C4-2B (cell line): ENCODE measurements at regions not wholly inside any gene's neighbourhood (a gene's known extent, or its start where the extent isn't known, plus 50 kb on each side); places are given as distances from the start of the nearest gene placed in this dataset.

Experiments
- H3K27ac ChIP-seq: fragments of 450-650 bp; 2 replicates; pipeline ENCODE4 v1.5.1; 2017
- ZFX ChIP-seq: fragments of 450-650 bp; IDR thresholded peaks from 2 replicates; pipeline ENCODE4 v1.6.1; 2017
- TF ChIP-seq, protein P1 (sequence below): fragments of 450-650 bp; conservative IDR thresholded peaks from 2 replicates; pipeline ENCODE4 v1.5.1; 2017; ENCODE audit warnings: mild to moderate bottlenecking

DNA sequence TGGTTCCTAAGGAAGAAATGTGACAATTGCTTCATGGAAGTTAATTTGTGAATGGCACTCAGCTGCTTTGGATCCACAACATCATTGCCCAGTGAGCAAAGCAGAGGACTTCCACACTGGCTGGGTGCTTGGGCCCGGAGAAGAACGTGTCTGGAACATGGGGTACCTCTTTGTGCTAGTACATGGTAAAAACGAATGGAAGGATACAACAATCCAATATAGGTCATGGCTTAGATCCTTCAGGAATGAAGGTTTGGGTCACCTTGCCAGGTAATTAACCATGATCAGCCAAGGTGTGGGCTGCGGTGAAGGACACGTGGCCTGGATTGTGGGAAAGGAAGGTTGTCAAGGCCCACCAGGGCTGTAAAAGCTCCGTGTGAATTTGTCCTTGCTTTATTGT, 245.9 kb upstream of the HS6ST1 start:
- no peak overlapping the region for H3K27ac ChIP-seq
- no peak for TF ChIP-seq ZFX
- TF ChIP-seq, protein P1, sequence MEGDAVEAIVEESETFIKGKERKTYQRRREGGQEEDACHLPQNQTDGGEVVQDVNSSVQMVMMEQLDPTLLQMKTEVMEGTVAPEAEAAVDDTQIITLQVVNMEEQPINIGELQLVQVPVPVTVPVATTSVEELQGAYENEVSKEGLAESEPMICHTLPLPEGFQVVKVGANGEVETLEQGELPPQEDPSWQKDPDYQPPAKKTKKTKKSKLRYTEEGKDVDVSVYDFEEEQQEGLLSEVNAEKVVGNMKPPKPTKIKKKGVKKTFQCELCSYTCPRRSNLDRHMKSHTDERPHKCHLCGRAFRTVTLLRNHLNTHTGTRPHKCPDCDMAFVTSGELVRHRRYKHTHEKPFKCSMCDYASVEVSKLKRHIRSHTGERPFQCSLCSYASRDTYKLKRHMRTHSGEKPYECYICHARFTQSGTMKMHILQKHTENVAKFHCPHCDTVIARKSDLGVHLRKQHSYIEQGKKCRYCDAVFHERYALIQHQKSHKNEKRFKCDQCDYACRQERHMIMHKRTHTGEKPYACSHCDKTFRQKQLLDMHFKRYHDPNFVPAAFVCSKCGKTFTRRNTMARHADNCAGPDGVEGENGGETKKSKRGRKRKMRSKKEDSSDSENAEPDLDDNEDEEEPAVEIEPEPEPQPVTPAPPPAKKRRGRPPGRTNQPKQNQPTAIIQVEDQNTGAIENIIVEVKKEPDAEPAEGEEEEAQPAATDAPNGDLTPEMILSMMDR: no peak

DNA sequence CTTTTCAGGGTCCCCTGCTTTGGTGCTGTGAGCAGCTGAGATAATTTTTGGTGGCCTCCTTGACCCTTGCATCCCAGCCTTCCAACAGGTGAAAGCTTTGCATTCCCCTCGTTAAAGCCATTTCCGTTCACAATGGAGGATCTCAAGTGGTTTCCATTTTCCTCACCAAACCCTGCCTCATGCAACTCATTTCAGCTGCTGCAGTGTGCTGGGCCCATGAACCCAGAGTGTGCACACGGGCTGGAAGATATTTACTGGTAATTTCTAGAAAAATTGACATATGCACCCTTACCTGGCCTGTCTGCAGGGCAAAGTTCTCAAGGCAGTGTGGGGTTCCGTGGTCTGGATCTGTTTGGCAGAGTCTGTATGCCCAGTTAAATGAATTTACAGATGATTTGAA, 246.8 kb upstream of the HS6ST1 start:
- no peak overlapping the region for H3K27ac ChIP-seq
- no peak for TF ChIP-seq ZFX
- TF ChIP-seq, protein P1: no peak

DNA sequence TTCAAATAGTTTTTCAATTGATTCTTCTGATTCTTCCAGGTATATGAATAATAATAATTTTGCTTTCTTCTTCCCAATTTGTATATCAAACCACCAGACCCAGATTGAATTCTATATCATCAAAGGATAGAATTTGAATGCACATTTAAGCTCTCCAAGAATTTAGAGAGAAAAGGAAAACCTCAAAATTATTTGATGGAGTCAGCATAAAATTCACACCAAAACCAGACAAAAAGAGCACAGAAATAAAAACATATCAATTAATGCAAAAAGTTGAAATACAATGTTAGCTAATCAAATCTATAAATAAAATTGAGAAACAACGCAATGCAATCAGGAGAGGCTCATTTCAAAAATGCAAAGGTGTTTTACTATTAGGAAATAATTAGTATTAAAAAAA, 248.0 kb upstream of the HS6ST1 start:
- no peak overlapping the region for H3K27ac ChIP-seq
- TF ChIP-seq, protein P1: no peak
- no peak for TF ChIP-seq ZFX

DNA sequence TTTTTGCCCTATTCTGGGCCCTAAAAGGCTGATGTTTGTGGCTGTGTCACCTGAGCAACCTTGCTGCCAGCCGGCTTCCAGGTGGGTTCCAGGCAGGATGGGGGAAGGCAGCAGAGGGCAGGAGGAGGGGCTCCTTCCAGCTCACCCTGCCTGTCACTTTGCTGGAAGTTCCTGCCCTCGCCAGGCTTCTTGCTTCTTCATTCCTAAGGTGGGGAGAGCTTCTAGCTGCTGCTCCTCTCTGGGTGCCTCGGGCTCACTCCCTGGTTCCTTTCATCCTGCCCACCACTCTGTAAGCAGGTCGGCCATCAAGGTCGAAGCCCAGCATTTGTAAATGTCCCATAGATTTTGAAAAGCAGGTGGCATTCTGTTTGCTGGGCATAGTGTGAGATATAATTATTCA, 249.4 kb upstream of the HS6ST1 start:
- H3K27ac ChIP-seq: no peak overlapping the region
- TF ChIP-seq, protein P1: no peak
- TF ChIP-seq ZFX: no peak

DNA sequence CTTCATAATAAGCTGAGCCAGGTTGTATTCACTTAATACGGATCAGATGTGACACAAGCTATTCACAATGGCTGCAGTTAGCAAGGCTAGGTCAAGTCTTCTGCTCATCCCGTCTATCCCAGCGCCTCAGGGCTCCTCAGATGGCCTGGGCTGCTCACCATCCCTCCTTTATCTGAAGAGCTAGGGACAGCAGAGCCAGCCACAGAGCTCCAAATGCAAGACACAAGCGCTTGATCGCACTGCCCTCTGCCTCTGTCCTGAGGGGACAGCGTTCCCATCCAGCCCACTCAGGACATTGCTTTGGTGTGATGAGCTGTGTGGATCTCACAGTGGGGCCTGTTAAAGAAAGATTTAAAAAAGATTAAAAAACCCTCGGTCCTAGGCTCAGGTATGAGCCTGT, 254.4 kb upstream of the HS6ST1 start:
- TF ChIP-seq, protein P1: no peak
- TF ChIP-seq ZFX: no peak
- no peak overlapping the region for H3K27ac ChIP-seq

DNA sequence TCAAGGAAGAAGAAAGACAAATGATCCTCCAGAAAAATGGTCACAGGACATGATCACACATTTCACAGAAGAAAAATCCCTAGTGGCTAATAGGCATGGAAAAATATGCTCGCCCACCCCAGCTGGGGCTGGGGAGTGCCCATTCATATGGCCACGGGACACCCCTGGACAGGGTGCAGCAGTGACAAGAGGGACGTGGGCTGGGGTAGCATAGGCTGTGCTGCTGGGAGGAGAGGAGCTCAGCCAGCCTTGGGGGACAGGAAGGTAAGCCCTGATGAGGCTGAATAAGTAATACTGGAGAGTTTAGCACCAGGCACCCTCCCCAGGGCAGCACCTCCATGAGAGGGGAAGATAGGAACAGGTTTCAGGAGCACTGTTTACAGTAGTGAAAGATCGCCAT, 254.9 kb upstream of the HS6ST1 start:
- H3K27ac ChIP-seq: no peak overlapping the region
- TF ChIP-seq ZFX: no peak
- TF ChIP-seq, protein P1: no peak

DNA sequence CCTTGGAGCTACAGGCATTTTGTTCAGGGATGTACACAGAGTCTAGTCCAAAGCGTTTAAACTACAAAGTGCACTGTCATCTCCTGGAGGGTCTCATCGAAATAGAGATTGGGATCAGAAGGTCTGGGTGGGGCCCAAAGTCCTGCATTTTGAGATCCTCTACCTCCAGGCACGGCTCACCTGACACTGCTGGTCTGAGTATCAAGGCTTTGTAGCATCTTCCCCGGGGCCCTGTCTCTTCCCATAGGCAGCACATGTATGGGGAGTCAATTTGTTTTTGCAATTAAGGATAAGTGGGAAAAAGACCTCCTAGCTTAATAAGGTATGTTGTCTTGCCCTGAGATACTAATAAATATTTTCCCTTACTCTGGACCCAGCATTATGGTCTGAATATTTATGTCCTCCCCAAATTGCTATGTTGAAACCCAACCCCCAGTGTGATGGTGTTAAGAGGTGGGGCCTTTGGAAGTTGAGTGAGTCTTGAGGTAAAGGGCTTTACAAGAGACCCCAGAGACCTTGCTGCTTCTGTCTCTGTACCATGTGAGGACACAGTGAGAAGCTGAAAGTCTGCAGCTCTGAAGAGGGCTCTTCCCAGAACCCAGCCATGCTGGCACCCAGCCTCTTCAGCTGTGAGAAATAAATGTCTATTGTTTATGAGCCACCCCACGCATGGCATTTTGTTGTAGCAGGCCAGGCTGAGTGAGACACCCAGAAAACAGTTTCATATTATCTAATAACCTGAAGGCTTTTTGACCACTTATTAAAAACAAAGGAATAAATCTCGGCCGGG, 258.7 kb upstream of the HS6ST1 start:
- no peak overlapping the region for H3K27ac ChIP-seq

More for the DNA sequence above, 258.7 kb upstream of the HS6ST1 start:
- TF ChIP-seq, protein P1: no peak
- TF ChIP-seq ZFX: no peak
